ENCODE measurements at regions not wholly inside any gene's neighbourhood (a gene's known extent, or its start where the extent isn't known, plus 50 kb on each side); places are given as distances from the start of the nearest gene placed in this dataset.

DNA sequence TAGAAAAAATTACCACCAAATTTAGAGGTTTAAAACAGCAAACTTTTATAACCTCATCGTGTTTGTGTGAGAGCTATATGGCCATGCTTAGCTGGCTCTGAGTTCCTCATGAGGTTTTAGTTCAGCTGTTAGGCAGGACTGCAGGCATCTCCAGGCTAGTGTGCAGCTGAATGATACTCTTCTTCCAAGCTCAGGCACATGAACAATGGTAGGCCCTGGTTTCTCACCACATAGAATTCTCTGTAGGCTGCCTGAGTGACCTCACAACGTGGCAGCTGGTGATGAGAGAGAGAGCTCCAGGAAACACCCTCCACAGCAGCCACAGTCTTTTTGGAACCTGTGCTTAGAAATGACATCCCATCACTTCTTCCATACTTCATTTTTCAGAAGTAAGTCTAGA lies 540.6 kb upstream of the MIR17HG start:
- no peaks in the 10 kb centered on the region for H3K79me2 ChIP-seq (ENCODE audit: low read length)
- H3K9me2 ChIP-seq (replicated peaks; ENCODE audit: low read length): no peaks in the 10 kb centered on the region
- POLR2A ChIA-PET (ENCODE audit: unreplicated experiment): no interaction called here
- H3K4me2 ChIP-seq (ENCODE audit: low read length): no peak overlapping the region
- no TSS peak for BruUV-seq (replicated peaks)
- H3K4me3 ChIP-seq (ENCODE audit: low read length): no peak overlapping the region
- no peaks in the 10 kb centered on the region for H3K4me1 ChIP-seq (ENCODE audit: insufficient read depth, low read length)
- ATAC-seq (no peak), DNase-seq (no peak)
- no peaks in the 10 kb centered on the region for H3K9me3 ChIP-seq (ENCODE audit: low read length)
- no peaks in the 10 kb centered on the region for H3K27me3 ChIP-seq (ENCODE audit: low read length)
- CTCF ChIA-PET: no interaction called here
- H3K9ac ChIP-seq (ENCODE audit: low read length): no peak overlapping the region
- no peak overlapping the region for H3K27ac ChIP-seq (ENCODE audit: low read length)
- intact Hi-C loops (cut with micrococcal nuclease): no loop called here
- no peaks in the 10 kb centered on the region for H4K20me1 ChIP-seq (ENCODE audit: low read length)
- no peak for TF ChIP-seq EZH2phosphoT487 (IDR thresholded peaks at IDR 0.05; ENCODE audit: borderline replicate concordance, low read length)
- no peak for TF ChIP-seq EZH2 (IDR thresholded peaks at IDR 0.05; ENCODE audit: low read length, unreplicated experiment)
- TF ChIP-seq, protein P1, sequence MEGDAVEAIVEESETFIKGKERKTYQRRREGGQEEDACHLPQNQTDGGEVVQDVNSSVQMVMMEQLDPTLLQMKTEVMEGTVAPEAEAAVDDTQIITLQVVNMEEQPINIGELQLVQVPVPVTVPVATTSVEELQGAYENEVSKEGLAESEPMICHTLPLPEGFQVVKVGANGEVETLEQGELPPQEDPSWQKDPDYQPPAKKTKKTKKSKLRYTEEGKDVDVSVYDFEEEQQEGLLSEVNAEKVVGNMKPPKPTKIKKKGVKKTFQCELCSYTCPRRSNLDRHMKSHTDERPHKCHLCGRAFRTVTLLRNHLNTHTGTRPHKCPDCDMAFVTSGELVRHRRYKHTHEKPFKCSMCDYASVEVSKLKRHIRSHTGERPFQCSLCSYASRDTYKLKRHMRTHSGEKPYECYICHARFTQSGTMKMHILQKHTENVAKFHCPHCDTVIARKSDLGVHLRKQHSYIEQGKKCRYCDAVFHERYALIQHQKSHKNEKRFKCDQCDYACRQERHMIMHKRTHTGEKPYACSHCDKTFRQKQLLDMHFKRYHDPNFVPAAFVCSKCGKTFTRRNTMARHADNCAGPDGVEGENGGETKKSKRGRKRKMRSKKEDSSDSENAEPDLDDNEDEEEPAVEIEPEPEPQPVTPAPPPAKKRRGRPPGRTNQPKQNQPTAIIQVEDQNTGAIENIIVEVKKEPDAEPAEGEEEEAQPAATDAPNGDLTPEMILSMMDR (conservative IDR thresholded peaks at IDR 0.05; ENCODE audit: low read depth, low read length): no peak
- H3K36me3 ChIP-seq (ENCODE audit: low read depth, low read length): no peaks in the 10 kb centered on the region
- no peak overlapping the region for H2AFZ ChIP-seq (ENCODE audit: low read length)
- no peaks in the 10 kb centered on the region for H3F3A ChIP-seq (ENCODE audit: low read length, unreplicated experiment)

DNA sequence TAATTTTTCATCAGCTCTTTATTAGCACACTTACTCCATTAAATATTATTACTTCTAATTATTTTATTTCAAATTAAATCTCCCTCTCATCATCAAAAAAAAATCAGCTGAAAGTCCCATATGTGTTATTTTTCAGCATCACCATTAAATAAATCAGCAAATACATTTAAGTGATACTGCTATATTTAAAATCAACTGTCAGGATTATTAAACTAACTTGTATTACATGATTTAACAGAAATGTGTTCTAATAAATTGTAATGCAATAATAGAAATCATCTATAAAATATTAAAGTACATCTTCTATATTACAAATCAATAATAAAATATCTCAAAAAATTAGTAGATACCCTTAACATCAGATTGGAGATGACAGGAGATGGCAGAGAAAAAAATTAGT lies 538.6 kb upstream of the MIR17HG start:
- Histone ChIP-seq H3K4me1 (ENCODE audit: insufficient read depth, low read length) (no peaks in the 10 kb centered on the region), H3K9ac (ENCODE audit: low read length) (no peak overlapping the region), H3K4me3 (ENCODE audit: low read length) (no peak overlapping the region), H3K4me2 (ENCODE audit: low read length) (no peak overlapping the region), H4K20me1 (ENCODE audit: low read length) (no peaks in the 10 kb centered on the region), H3K9me3 (ENCODE audit: low read length) (no peaks in the 10 kb centered on the region), H3K9me2 (replicated peaks; ENCODE audit: low read length) (no peaks in the 10 kb centered on the region), H3K36me3 (ENCODE audit: low read depth, low read length) (no peaks in the 10 kb centered on the region), H3F3A (ENCODE audit: low read length, unreplicated experiment) (no peaks in the 10 kb centered on the region), H3K27me3 (ENCODE audit: low read length) (no peaks in the 10 kb centered on the region), H2AFZ (ENCODE audit: low read length) (no peak overlapping the region), H3K79me2 (ENCODE audit: low read length) (no peaks in the 10 kb centered on the region), H3K27ac (ENCODE audit: low read length) (no peak overlapping the region)
- ChIA-PET POLR2A (ENCODE audit: unreplicated experiment) (no interaction called here), CTCF (interaction anchor here (0.5 kb wide), 1 partner anchor 74 kb away, joined by 5 read pairs; no protein-coding TSS in a partner anchor)
- no TSS peak for BruUV-seq (replicated peaks)
- intact Hi-C loops (cut with micrococcal nuclease): no loop called here
- no peak for DNase-seq
- TF ChIP-seq EZH2 (IDR thresholded peaks at IDR 0.05; ENCODE audit: low read length, unreplicated experiment): no peak
- TF ChIP-seq, protein P1 (conservative IDR thresholded peaks at IDR 0.05; ENCODE audit: low read depth, low read length): no peak
- no peak for TF ChIP-seq EZH2phosphoT487 (IDR thresholded peaks at IDR 0.05; ENCODE audit: borderline replicate concordance, low read length)
- ATAC-seq: no peak

GRCh38 chr13:90824032-90824431 lies 523.5 kb upstream of the MIR17HG start:
- ATAC-seq (no peak), DNase-seq (no peak)
- Histone ChIP-seq H3K4me2 (ENCODE audit: low read length) (no peak overlapping the region), H3K9me3 (ENCODE audit: low read length) (no peaks in the 10 kb centered on the region), H3K4me3 (ENCODE audit: low read length) (no peak overlapping the region), H3K9me2 (replicated peaks; ENCODE audit: low read length) (no peaks in the 10 kb centered on the region), H3K79me2 (ENCODE audit: low read length) (no peaks in the 10 kb centered on the region), H3K36me3 (ENCODE audit: low read depth, low read length) (no peaks in the 10 kb centered on the region), H3F3A (ENCODE audit: low read length, unreplicated experiment) (no peaks in the 10 kb centered on the region), H3K4me1 (ENCODE audit: insufficient read depth, low read length) (no peaks in the 10 kb centered on the region), H3K9ac (ENCODE audit: low read length) (no peak overlapping the region), H3K27me3 (ENCODE audit: low read length) (no peaks in the 10 kb centered on the region), H4K20me1 (ENCODE audit: low read length) (no peaks in the 10 kb centered on the region), H3K27ac (ENCODE audit: low read length) (no peak overlapping the region), H2AFZ (ENCODE audit: low read length) (no peak overlapping the region)
- intact Hi-C loops (cut with micrococcal nuclease): no loop called here
- no TSS peak for BruUV-seq (replicated peaks)
- CTCF ChIA-PET: no interaction called here
- TF ChIP-seq EZH2phosphoT487 (IDR thresholded peaks at IDR 0.05; ENCODE audit: borderline replicate concordance, low read length): no peak
- TF ChIP-seq, protein P1 (conservative IDR thresholded peaks at IDR 0.05; ENCODE audit: low read depth, low read length): no peak
- no peak for TF ChIP-seq EZH2 (IDR thresholded peaks at IDR 0.05; ENCODE audit: low read length, unreplicated experiment)
- POLR2A ChIA-PET (ENCODE audit: unreplicated experiment): no interaction called here
